Adipose tissue (tissue), 3 donors: ENCODE measurements at regions not wholly inside any gene's neighbourhood (a gene's known extent, or its start where the extent isn't known, plus 50 kb on each side); places are given as distances from the start of the nearest gene placed in this dataset.

Experiments used
- H3K27ac ChIP-seq: one replicate; pipeline ENCODE4 v1.5.1; 2013; ENCODE audit warnings: low read depth, low read length
- WGBS, 3 donors: extraction: QIAGEN DNeasy Blood & Tissue Kit; methylation state at CpG; one replicate each; pipeline ENCODE4 v1.1.7; 2013; 5-methylcytosine and 5-hydroxymethylcytosine counted together
- donor health status: healthy with polysubstance abuse.
- donor health status: Bipolar disorder and iron deficiency.
- donor health status: healthy.

GRCh38 chr11:130787092-130787616, 129.1 kb downstream of the SNX19 start:
- no peak overlapping the region for H3K27ac ChIP-seq

GRCh38 chr11:130787973-130788570, 128.2 kb downstream of the SNX19 start:
- H3K27ac ChIP-seq = no peak overlapping the region
- 68 to 91% (median 78%) methylated on average over 1 of the region's 1 CpG for WGBS, 3 donors

More at GRCh38 chr11:130787092-130787616, 129.1 kb downstream of the SNX19 start:
- 75 to 87% (median 80%) methylated on average over 8 of the region's 8 CpGs for WGBS, 3 donors

- 76 to 93% (median 92%) methylated on average over 3 of the region's 3 CpGs for WGBS, 3 donors
- no peak overlapping the region for H3K27ac ChIP-seq
Observed at GRCh38 chr11:130789056-130789640, 127.1 kb downstream of the SNX19 start.

GRCh38 chr11:130790689-130791088, 125.6 kb downstream of the SNX19 start:
- 93 to 98% (median 95%) methylated on average over 2 of the region's 2 CpGs for WGBS, 3 donors
- no peak overlapping the region for H3K27ac ChIP-seq

GRCh38 chr11:130792772-130793171, 123.5 kb downstream of the SNX19 start:
- no peak overlapping the region for H3K27ac ChIP-seq

GRCh38 chr11:130796828-130797227, 119.5 kb downstream of the SNX19 start:
- H3K27ac ChIP-seq = no peak overlapping the region
- WGBS, 3 donors = 63 to 95% (median 93%) methylated on average over 2 of the region's 2 CpGs

GRCh38 chr11:130798280-130798679, 118.0 kb downstream of the SNX19 start:
- no peak overlapping the region for H3K27ac ChIP-seq
- WGBS, 3 donors = 77 to 84% (median 78%) methylated on average over 3 of the region's 3 CpGs

- no peak overlapping the region for H3K27ac ChIP-seq
- WGBS, 3 donors = 75 to 90% (median 80%) methylated on average over 4 of the region's 4 CpGs
Observed at GRCh38 chr11:130798801-130799200, 117.5 kb downstream of the SNX19 start.

- H3K27ac ChIP-seq = no peak overlapping the region
- 64 to 78% (median 75%) methylated on average over 6 of the region's 6 CpGs for WGBS, 3 donors
Observed at GRCh38 chr11:130801333-130802122, 114.8 kb downstream of the SNX19 start.

- 68 to 86% (median 79%) methylated on average over 2 of the region's 2 CpGs for whole genome bisulfite sequencing, 3 donors
Observed at GRCh38 chr11:130802567-130802966, 113.7 kb downstream of the SNX19 start.

GRCh38 chr11:130804306-130805076, 111.8 kb downstream of the SNX19 start:
- H3K27ac ChIP-seq = no peak overlapping the region
- 84 to 91% (median 88%) methylated on average over 12 of the region's 12 CpGs for WGBS, 3 donors

More at GRCh38 chr11:130802567-130802966, 113.7 kb downstream of the SNX19 start:
- H3K27ac ChIP-seq = no peak overlapping the region

GRCh38 chr11:130806746-130807145, 109.5 kb downstream of the SNX19 start:
- WGBS, 3 donors = 42 to 81% (median 74%) methylated on average over 3 of the region's 3 CpGs
- no peak overlapping the region for H3K27ac ChIP-seq

- H3K27ac ChIP-seq = no peak overlapping the region
- 83 to 94% (median 90%) methylated on average over 1 of the region's 1 CpG for WGBS, 3 donors
Observed at GRCh38 chr11:130808541-130808940, 107.7 kb downstream of the SNX19 start.

- no peak overlapping the region for H3K27ac ChIP-seq
- 89 to 93% (median 90%) methylated on average over 8 of the region's 8 CpGs for WGBS, 3 donors
Observed at GRCh38 chr11:130813196-130813595, 103.1 kb downstream of the SNX19 start.

GRCh38 chr11:130813638-130814037, 102.6 kb downstream of the SNX19 start:
- 60 to 73% (median 62%) methylated on average over 3 of the region's 3 CpGs for WGBS, 3 donors
- H3K27ac ChIP-seq = no peak overlapping the region

GRCh38 chr11:130814440-130815096, 101.7 kb downstream of the SNX19 start:
- WGBS, 3 donors = 78 to 85% (median 82%) methylated on average over 4 of the region's 4 CpGs

GRCh38 chr11:130815097-130815802, 101.0 kb downstream of the SNX19 start:
- no peak overlapping the region for H3K27ac ChIP-seq
- 83 to 91% (median 86%) methylated on average over 9 of the region's 9 CpGs for WGBS, 3 donors

More at GRCh38 chr11:130814440-130815096, 101.7 kb downstream of the SNX19 start:
- H3K27ac ChIP-seq = no peak overlapping the region
